CD4-positive, alpha-beta T cell (primary cell): ENCODE measurements at regions not wholly inside any gene's neighbourhood (a gene's known extent, or its start where the extent isn't known, plus 50 kb on each side); places are given as distances from the start of the nearest gene placed in this dataset.

ENCODE experiments used
- ATAC-seq: fragments of 200-7000 bp; cut with Tn5 transposase; one replicate; pipeline ENCODE4 v1.10.0; 2022; ENCODE audit warnings: mild to moderate bottlenecking; ENCODE audit not compliant: poor library complexity
- CTCF ChIA-PET: fragments of 350-600 bp; sonication (Branson Sonifier 250); formaldehyde crosslinking; loops from one replicate; lab custom pipeline; 2021; ENCODE audit warnings: antibody characterized with exemption, inconsistent platforms; lab: Charles Lee
- POLR2A ChIA-PET: fragments of 350-600 bp; sonication (Branson Sonifier 250); formaldehyde crosslinking; loops from one replicate; lab custom pipeline; 2021; ENCODE audit warnings: antibody characterized with exemption, inconsistent platforms; lab: Charles Lee
- DNase-seq, 14 experiments: peaks; one replicate each; pipeline ENCODE4 v3.0.0-alpha.2; 2013 to 2020; ENCODE audit warnings: mixed read lengths in 2 of 14
- H3K27ac ChIP-seq, 2 donors: one replicate each; pipeline versions ENCODE4 v1.5.1 to v1.7.0; 2013; ENCODE audit warnings: low read length in 2 of 2, low read depth in 1 of 2, mild to moderate bottlenecking in 1 of 2
- H3K27me3 ChIP-seq, 2 experiments: 1 replicate in 1 of 2; 2 replicates in 1 of 2; pipeline versions ENCODE4 v1.6.1 to v1.7.0; 2013; ENCODE audit warnings: low read length in 2 of 2, control low read depth in 1 of 2, mild to moderate bottlenecking in 1 of 2, moderate library complexity in 1 of 2; ENCODE audit not compliant: insufficient read depth in 2 of 2, control insufficient read depth in 1 of 2
- H3K36me3 ChIP-seq: one replicate; pipeline ENCODE4 v1.6.1; 2013; ENCODE audit warnings: low read length, control low read depth; ENCODE audit not compliant: insufficient read depth
- H3K4me1 ChIP-seq: one replicate; pipeline ENCODE4 v1.6.1; 2013; ENCODE audit warnings: low read length, control low read depth; ENCODE audit not compliant: insufficient read depth
- H3K4me3 ChIP-seq: one replicate; pipeline ENCODE4 v1.5.1; 2013; ENCODE audit warnings: mild to moderate bottlenecking, low read length, moderate library complexity
- H3K9me3 ChIP-seq, 2 experiments: 1 replicate in 1 of 2; 2 replicates in 1 of 2; pipeline versions ENCODE4 v1.6.1 to v1.7.0; 2013; ENCODE audit warnings: low read length in 2 of 2, mild to moderate bottlenecking in 2 of 2, control low read depth in 1 of 2, moderate library complexity in 1 of 2; ENCODE audit not compliant: control insufficient read depth in 1 of 2, insufficient read depth in 1 of 2
- H3K27ac Mint-ChIP-seq: one replicate; pipeline ENCODE4 v1.8.0; 2020; ENCODE audit warnings: mixed read lengths
- H3K27me3 Mint-ChIP-seq: one replicate; pipeline ENCODE4 v1.8.0; 2021; ENCODE audit warnings: mixed read lengths
- H3K36me3 Mint-ChIP-seq: one replicate; pipeline ENCODE4 v1.8.0; 2021; ENCODE audit warnings: low read depth, mixed read lengths
- H3K4me1 Mint-ChIP-seq: one replicate; pipeline ENCODE4 v1.8.0; 2021; ENCODE audit warnings: low read depth, mixed read lengths
- H3K4me3 Mint-ChIP-seq: one replicate; pipeline ENCODE4 v1.8.0; 2020; ENCODE audit warnings: mild to moderate bottlenecking, mixed read lengths
- H3K9me3 Mint-ChIP-seq: one replicate; pipeline ENCODE4 v1.8.0; 2020; ENCODE audit warnings: mixed read lengths
- intact Hi-C, 2 experiments: fragments of 100-400 bp; cut with DNase I in 1 of 2; cut with micrococcal nuclease in 1 of 2; formaldehyde crosslinking; loops; one replicate each; pipeline versions ENCODE4 v1.15.1 to v1.9.0; 2023 to 2025; cut with DNase I, micrococcal nuclease
- TF ChIP-seq, protein P1 (sequence below): fragments of 200-600 bp; IDR thresholded peaks from one replicate; pipeline ENCODE4 v1.8.0; 2022; ENCODE audit warnings: antibody characterized with exemption, mild to moderate bottlenecking

GRCh38 chr6:146891615-146892265 is 293.0 kb downstream of the ADGB start:
- H3K4me1 ChIP-seq: no peaks in the 10 kb centered on the region
- Mint-ChIP-seq H3K27ac (no peak overlapping the region), H3K9me3 (no peaks in the 10 kb centered on the region), H3K4me3 (no peak overlapping the region), H3K27me3 (no peaks in the 10 kb centered on the region), H3K36me3 (no peaks in the 10 kb centered on the region), H3K4me1 (no peaks in the 10 kb centered on the region)
- ChIA-PET CTCF (no interaction called here), POLR2A (no interaction called here)
- ATAC-seq (no peak), DNase-seq (no peak)
- TF ChIP-seq, protein P1, sequence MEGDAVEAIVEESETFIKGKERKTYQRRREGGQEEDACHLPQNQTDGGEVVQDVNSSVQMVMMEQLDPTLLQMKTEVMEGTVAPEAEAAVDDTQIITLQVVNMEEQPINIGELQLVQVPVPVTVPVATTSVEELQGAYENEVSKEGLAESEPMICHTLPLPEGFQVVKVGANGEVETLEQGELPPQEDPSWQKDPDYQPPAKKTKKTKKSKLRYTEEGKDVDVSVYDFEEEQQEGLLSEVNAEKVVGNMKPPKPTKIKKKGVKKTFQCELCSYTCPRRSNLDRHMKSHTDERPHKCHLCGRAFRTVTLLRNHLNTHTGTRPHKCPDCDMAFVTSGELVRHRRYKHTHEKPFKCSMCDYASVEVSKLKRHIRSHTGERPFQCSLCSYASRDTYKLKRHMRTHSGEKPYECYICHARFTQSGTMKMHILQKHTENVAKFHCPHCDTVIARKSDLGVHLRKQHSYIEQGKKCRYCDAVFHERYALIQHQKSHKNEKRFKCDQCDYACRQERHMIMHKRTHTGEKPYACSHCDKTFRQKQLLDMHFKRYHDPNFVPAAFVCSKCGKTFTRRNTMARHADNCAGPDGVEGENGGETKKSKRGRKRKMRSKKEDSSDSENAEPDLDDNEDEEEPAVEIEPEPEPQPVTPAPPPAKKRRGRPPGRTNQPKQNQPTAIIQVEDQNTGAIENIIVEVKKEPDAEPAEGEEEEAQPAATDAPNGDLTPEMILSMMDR: no peak
- no peaks in the 10 kb centered on the region for H3K27me3 ChIP-seq
- no peaks in the 10 kb centered on the region for H3K36me3 ChIP-seq
- no peaks in the 10 kb centered on the region for H3K9me3 ChIP-seq
- intact Hi-C loops: no loop called here
- H3K4me3 ChIP-seq: no peak overlapping the region
- H3K27ac ChIP-seq: no peak overlapping the region

DNA sequence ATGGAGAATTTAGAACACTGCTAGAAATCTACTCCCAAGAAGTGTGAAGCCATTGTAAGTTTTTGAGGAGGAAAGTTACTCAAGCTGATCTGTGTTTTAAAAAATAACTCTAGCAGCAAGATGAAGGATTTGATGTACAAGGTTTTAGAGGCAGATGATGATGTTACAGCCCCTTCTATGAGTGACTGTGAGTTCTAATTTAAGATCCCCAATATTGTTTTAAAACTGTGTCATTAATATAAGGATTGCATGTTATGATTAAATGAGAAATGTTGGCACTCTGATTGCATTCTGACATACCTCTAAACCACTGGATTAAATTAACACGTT is 293.5 kb downstream of the ADGB start:
- H3K4me1 Mint-ChIP-seq: no peaks in the 10 kb centered on the region
- H3K27me3 Mint-ChIP-seq: no peaks in the 10 kb centered on the region
- Histone ChIP-seq H3K4me1 (no peaks in the 10 kb centered on the region), H3K36me3 (no peaks in the 10 kb centered on the region), H3K27me3 (no peaks in the 10 kb centered on the region), H3K27ac (no peak overlapping the region), H3K9me3 (no peaks in the 10 kb centered on the region), H3K4me3 (no peak overlapping the region)
- no peak overlapping the region for H3K4me3 Mint-ChIP-seq
- intact Hi-C loops: no loop called here
- H3K27ac Mint-ChIP-seq: no peak overlapping the region
- H3K9me3 Mint-ChIP-seq: no peaks in the 10 kb centered on the region
- DNase-seq: no peak
- ATAC-seq: no peak
- TF ChIP-seq, protein P1: no peak
- POLR2A ChIA-PET: no interaction called here
- CTCF ChIA-PET: no interaction called here
- H3K36me3 Mint-ChIP-seq: no peaks in the 10 kb centered on the region

- no peaks in the 10 kb centered on the region for H3K27me3 Mint-ChIP-seq
- Histone ChIP-seq H3K36me3 (no peaks in the 10 kb centered on the region), H3K27ac (no peak overlapping the region), H3K27me3 (no peaks in the 10 kb centered on the region), H3K9me3 (no peaks in the 10 kb centered on the region), H3K4me1 (no peaks in the 10 kb centered on the region), H3K4me3 (no peak overlapping the region)
- no peak for ATAC-seq
- peak in 2 of 14 experiments; percentile 45 to 57 for DNase-seq
- TF ChIP-seq, protein P1: no peak
- ChIA-PET POLR2A (no interaction called here), CTCF (no interaction called here)
- H3K9me3 Mint-ChIP-seq: no peaks in the 10 kb centered on the region
- intact Hi-C loops: no loop called here
- H3K4me1 Mint-ChIP-seq: no peaks in the 10 kb centered on the region
- H3K27ac Mint-ChIP-seq: no peak overlapping the region
- H3K36me3 Mint-ChIP-seq: no peaks in the 10 kb centered on the region
- H3K4me3 Mint-ChIP-seq: no peak overlapping the region
Observed at GRCh38 chr6:146892613-146893401, 294.0 kb downstream of the ADGB start.
